GM18868 (cell line): ENCODE measurements at regions not wholly inside any gene's neighbourhood (a gene's known extent, or its start where the extent isn't known, plus 50 kb on each side); places are given as distances from the start of the nearest gene placed in this dataset.

Experiments
- ATAC-seq: cut with Tn5 transposase; IDR thresholded peaks from one replicate; pipeline ENCODE4 v1.9.1; 2021; ENCODE audit warnings: mild to moderate bottlenecking, moderate library complexity; ENCODE audit not compliant: unreplicated experiment

DNA sequence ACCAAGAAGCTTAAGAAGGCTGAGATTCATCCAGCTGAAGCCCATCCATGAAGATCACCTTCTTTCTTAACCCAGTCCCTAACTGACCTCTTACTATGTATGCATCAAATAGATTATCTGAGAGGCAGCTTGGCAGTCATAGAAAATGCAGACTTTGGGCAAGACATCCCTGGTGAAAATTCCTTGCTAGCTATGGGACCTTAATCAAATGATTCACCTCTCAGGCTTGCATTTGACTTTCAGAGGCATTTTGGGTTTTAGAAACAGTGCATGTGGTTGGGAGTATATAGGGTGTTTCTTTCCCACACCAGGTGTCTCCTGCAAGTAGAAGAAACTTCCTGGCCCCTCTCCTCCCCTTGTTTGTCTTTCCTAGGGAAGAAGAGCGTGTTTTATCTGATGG is 188.5 kb upstream of the ISX start:
- no peak for ATAC-seq

DNA sequence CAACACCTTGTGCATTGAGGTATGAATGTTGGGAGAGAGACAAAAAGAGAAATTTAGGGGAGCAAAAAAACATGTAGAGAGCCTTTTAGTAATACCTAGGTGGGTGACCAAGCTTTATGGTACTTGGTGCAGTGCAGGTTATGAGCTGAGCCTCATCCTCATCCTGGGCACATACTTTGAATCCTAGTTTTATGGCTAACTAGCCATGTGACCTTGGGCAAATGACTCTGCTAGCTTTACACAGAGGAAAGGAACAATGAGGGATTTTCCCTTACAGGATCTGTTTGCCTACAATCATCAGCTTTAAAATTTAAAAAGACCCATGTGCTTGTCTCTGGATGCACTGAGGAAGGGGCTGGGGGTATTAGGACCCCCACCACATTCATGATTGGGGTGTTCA is 187.8 kb upstream of the ISX start:
- ATAC-seq = no peak

DNA sequence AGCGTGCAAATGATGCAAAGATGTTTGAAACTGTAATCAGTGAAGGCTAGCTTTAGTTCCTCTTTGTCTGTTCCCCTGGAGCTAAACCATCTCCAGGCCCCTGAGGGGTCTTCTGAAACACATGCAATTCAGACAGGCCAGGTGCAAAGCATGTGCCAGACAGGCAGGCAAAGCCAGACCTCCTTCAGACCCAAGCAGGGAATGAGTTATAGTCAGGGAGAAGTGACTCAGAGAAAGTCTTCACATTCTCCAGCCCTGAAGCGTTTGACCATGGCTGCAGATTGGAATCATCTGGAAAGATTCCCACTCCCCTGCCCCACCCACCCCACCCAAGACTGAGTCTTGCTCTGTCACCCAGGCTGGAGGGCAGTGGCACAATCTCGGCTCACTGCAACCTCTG is 187.0 kb upstream of the ISX start:
- ATAC-seq = no peak

DNA sequence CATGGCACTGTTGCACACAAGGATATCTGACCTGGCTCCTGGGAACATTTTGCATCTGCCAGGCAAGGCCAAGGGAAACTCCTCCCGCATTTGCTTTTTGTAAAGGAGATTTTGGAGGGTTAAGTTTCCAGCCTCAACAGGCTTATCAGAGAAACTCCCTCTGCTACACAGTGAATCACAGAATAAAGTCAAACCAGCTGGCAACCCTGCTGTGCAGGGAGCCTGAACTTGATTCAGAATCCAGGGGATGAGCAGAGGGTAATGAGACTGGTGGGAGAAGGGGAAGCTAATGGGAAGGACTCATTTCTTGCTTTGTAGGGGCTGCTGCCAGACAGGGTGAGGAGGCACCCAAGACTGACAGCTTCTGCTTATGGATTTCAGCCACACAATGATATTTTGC is 185.3 kb upstream of the ISX start:
- ATAC-seq = no peak

DNA sequence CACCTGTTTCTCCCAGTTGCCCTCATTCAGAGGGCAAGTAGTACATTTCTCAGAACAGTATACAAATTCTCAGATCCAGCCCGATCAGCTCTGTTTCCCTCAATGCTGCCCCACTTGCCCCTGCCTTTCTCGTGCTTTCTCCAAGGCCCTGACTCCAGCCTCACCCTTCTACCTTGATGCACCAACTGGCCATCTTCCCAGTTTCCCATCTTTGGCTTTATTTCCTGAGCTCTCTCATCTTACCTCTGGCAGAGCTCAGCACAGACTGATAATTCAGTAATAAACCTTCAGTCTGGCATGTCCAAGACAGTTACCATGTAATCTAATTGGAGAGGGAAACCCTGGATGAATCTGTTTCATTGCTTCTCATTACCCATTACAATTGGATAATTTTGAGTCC is 184.5 kb upstream of the ISX start:
- no peak for ATAC-seq

- no peak for ATAC-seq
These were observed 180.1 kb upstream of the ISX start for GRCh38 chr22:34885852-34886251.

- no peak for ATAC-seq
These were observed 179.6 kb upstream of the ISX start for GRCh38 chr22:34886391-34886790.

DNA sequence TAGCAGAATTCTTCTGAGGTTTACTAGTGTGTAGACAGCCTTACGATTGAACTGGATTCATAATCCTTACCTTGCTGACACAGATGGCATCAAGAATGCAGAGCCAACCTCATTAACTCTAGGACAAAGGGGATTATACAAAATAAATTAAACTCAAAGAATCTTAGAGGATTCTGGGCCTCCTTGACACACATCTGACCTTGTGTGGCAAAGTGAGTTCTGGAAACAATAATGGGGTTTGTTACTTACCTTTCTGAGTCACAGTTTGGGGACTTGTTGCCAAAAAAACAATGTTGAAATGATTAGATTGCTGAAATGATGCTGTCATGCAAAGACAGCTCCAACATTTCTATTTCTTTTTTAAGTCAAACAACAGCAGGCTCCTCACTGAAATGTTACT is 179.1 kb upstream of the ISX start:
- ATAC-seq = no peak

DNA sequence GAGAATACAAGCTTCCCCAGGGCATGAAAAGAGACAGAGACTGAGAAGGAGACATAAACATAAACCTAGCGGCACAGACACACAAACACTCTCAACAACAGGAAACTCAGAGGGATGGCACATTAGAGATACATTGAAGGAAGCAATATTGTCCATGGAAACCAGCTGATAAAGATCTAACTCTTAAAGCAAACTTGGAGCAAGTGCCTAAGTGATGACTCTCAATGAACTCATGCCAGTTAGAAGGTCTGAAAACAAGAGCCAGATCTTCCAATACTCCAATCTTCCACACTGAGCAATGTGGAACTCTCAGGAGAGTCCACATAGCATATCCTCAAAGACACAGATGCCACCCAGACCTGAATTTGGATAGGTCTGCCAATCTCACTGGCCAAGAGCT is 168.8 kb upstream of the ISX start:
- ATAC-seq = no peak

DNA sequence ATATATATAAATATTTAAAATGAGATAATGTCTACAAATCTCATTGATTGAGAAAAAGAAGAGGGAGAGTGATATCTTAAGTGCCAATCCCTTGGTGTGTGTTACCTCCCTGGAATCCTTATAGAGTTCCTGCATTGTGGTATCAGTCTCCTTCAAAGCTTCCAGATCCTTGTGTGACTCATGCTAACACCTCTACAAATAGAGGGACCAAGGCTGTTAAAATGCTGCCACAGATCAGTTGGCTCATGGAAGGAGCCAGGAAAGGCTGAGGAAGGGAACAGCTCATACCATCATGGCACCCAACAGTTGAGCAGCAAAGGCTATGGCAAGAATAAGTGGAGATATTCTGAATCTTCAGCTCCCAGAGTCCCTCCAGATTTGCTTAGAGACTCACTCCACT is 163.6 kb upstream of the ISX start:
- no peak for ATAC-seq

GRCh38 chr22:34903416-34903815 is 162.5 kb upstream of the ISX start:
- ATAC-seq = no peak

DNA sequence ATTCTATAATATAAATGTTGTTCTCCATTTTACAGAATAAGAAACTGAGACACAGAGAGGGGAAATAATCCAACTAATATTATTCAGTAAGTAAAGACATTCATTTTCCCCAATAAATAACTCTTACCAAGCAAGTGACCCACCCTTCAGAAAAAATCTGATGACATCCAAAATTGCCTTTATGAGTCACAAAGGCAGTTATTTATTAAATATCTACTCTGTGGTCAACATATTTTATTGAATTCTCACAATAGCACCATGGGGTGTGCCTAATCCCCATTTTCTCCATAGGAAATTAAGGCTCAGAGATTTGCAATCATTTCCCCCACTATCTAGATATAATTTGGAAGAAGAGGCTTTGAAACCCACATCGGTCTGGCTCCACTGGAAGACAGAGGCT is 161.5 kb upstream of the ISX start:
- ATAC-seq = no peak

- no peak for ATAC-seq
These were observed 152.1 kb upstream of the ISX start for GRCh38 chr22:34913826-34914225.

GRCh38 chr22:34914846-34915245 is 151.1 kb upstream of the ISX start:
- no peak for ATAC-seq

DNA sequence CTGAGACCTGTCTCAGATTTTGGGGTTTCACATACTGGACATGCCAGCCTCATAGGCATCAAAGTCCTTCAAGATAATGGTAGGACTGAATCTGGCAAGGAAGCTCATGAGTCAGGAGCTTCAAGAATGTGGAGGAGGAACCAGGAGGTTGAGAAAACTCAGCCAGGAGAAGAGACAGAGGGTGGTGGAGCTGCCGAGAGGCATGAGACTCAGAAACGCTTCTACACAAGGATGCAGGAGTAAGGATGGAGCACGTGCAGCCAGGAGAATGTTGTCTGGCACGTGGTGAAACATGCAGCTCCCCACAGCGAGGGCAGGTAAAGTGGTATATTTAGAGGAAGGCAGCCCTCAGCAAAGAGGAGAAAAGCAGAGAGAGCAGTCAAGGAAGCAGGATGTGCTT is 148.7 kb upstream of the ISX start:
- no peak for ATAC-seq

- ATAC-seq = no peak
These were observed 134.9 kb upstream of the ISX start for GRCh38 chr22:34931026-34931425.

DNA sequence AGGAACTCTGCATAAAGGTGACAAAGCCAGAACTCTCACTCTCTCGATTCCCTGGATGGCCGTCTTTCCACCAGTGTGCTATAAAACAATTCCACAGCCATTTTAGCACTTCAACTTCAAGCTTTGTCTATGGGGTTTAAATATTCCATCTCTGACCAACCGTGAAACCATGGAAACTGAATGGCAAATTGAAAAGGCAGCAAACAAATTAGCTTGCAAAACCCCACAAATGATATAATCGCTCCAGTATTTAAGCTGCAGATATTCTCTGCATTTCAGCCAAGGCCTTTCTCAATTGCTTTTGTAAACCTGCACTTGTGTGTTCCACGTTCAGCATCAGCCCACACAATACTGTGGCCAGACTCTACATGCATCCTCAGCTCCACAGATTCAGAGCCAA is 131.7 kb upstream of the ISX start:
- ATAC-seq = no peak

GRCh38 chr22:34943830-34944229 is 122.1 kb upstream of the ISX start:
- no peak for ATAC-seq

DNA sequence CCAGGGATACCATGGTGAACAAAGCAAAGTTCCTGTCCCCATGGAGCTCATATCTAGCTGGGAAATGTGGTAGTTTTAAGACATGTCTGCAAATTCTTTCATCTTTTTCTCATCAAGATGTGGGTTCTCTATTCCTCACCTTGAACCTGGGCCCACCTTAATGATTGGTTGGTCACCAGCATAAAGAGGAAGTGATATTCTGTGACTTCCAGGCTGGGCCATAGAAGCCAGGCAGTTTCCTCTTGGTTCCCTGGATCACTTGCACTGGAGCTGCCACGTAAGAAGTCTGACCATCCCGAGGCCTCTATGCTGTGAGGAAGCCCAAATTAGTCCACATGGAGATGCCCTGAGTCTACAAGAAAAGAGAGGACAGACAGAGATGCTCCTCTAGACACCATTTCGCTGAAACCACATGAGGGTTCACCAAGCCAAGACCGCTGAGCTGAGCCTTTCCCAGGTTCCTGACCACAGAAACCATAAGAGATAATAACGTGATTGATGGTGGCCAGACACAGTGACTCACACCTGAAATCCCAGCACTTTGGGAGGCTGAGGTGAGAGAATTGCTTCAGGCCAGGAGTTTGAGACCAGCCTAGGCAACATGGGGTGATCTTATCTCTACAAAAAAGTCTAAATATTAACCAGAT is 119.5 kb upstream of the ISX start:
- ATAC-seq = no peak

- ATAC-seq = no peak
These were observed 115.5 kb upstream of the ISX start for GRCh38 chr22:34950489-34950888.

DNA sequence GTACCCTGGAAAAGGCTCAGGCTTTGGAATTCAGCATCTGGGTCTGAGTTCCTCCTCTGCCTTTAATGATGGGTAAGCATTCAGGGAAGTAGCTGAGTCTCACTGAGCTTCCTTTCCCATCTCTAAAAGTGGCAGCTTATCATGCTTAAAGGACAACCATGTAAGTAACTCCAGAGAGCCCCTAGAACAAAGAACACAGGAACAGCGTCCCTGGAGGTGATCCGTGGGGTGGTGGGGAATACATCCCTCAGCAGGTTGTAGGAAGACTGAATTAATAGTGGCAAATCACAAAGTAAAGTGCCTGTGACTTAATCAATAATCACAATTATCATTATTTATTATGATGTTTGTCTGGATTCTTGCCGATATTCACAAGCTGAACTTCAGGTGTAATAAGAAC is 114.7 kb upstream of the ISX start:
- ATAC-seq = no peak

- ATAC-seq = no peak
These were observed 106.0 kb upstream of the ISX start for GRCh38 chr22:34960005-34960404.

- ATAC-seq = no peak
These were observed 98.9 kb upstream of the ISX start for GRCh38 chr22:34966980-34967565.
